ENCODE measurements at regions not wholly inside any gene's neighbourhood (a gene's known extent, or its start where the extent isn't known, plus 50 kb on each side); places are given as distances from the start of the nearest gene placed in this dataset.

DNA sequence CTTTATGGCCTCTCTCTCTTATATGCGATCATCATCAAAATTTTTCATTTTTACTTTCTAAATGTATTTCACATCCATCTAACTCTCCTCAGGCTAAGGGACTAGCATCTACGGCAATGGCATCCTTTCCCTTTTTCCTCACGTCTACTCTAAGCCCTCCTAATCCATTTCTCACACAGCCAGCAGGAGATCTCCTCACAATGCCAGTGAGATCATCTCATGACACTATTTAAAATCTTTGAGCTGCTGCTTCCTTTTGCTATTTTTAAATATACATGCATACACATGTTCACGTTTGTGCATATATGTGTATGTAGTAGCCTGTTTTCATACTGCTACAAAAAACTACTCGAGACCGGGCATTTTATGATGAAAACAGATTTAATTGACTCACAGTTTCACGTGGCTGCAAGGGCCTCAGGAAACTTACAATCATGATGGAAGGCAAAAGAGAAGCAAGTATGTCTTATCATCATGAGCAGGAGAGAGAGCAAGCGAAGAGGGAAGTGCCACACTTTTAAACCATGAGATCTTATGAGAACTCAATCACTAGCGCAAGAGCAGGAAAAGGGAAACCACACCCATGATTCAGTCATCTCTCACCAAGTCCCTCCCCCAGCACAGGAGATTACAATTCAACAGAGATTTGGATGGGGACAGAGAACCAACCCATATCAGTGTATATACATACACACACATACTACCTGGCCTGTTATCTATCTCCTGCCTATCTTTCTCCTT lies 599.2 kb upstream of the ROBO1 start:
- TF ChIP-seq, protein P1, sequence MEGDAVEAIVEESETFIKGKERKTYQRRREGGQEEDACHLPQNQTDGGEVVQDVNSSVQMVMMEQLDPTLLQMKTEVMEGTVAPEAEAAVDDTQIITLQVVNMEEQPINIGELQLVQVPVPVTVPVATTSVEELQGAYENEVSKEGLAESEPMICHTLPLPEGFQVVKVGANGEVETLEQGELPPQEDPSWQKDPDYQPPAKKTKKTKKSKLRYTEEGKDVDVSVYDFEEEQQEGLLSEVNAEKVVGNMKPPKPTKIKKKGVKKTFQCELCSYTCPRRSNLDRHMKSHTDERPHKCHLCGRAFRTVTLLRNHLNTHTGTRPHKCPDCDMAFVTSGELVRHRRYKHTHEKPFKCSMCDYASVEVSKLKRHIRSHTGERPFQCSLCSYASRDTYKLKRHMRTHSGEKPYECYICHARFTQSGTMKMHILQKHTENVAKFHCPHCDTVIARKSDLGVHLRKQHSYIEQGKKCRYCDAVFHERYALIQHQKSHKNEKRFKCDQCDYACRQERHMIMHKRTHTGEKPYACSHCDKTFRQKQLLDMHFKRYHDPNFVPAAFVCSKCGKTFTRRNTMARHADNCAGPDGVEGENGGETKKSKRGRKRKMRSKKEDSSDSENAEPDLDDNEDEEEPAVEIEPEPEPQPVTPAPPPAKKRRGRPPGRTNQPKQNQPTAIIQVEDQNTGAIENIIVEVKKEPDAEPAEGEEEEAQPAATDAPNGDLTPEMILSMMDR (IDR thresholded peaks at IDR 0.05; ENCODE audit: insufficient read depth, low read length), result no peak
- DNase-seq (ENCODE audit: low read depth), result no peak
- no peak overlapping the region for H3K4me3 ChIP-seq (ENCODE audit: low read depth, low read length)

DNA sequence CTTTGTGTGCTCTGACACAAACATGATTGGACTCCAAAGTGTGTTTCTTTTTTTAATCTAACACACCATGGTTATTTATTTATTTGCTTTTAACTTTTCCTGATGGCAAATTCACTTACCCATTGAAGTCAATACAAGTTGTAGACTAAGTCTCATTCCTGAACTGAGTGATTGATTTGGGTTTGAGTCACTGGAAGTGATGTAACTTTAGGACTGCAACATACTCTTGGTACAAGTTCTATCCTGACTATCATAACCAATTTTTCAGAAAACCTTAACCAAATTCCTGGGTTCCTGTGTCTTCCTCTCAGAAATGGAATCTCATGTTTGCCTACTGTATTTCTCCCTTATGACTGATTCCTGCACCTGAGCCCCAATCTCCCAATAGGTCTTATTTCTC lies 590.0 kb upstream of the ROBO1 start:
- TF ChIP-seq, protein P1 (IDR thresholded peaks at IDR 0.05; ENCODE audit: insufficient read depth, low read length), result no peak
- H3K4me3 ChIP-seq (ENCODE audit: low read depth, low read length), result no peak overlapping the region
- DNase-seq (ENCODE audit: low read depth), result no peak

DNA sequence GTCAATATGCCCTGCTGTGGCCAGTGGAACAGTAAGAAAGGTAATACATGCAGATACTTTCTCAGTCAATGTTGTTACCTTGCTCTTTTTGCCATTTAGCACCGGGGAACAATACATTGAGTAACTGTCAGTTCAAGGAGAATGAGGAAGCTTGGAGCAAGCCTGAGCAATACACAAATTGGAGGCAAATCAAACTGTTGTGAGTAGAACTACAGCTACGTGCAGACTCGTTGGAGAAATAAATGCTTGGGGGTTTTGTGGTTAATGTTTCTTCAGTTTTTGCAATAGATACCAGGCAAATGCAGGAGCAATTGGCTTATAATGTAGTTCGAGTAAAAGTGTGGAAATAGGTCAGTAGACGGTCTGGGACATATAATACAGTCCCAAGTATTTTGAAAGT lies 587.3 kb upstream of the ROBO1 start:
- H3K4me3 ChIP-seq (ENCODE audit: low read depth, low read length), result no peak overlapping the region
- TF ChIP-seq, protein P1 (IDR thresholded peaks at IDR 0.05; ENCODE audit: insufficient read depth, low read length), result no peak
- no peak for DNase-seq (ENCODE audit: low read depth)

DNA sequence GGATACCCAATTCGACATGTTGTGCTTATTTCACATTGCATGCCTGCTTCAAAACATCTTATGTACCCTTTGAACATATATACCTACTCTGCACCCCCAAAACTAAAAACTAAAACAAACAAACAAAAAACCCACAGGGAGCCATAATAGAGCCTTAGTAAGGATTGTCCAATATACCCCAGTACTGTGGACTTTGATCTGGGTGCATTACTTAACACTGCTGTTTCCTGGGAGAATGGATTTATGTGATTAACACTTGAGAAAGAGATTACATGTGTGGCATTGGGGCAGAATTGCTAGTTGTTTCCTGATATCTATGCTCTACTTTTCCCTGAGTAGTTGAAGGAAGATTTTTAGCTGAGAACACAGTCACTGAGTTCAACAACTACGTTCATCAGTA lies 583.4 kb upstream of the ROBO1 start:
- TF ChIP-seq, protein P1 (IDR thresholded peaks at IDR 0.05; ENCODE audit: insufficient read depth, low read length), result no peak
- no peak overlapping the region for H3K4me3 ChIP-seq (ENCODE audit: low read depth, low read length)
- DNase-seq (ENCODE audit: low read depth), result no peak

DNA sequence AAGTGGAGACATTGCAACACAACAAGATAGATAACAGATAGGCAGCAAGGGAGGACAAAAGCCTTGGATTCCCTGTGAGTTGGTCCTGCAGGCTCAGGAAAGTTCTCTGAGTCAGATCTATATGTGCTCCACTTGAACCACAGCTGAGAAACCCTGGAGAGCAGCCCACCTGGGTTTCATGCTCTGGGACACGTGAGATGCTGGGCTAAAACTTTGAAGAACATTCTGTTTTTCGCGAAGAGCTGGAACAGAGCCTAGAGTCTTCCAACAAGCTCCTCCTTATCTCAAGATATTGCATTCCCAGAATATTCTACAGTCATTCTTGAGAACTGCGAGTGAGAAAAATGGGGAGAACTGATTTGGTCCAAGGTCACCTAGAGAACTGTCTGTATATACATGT lies 583.0 kb upstream of the ROBO1 start:
- H3K4me3 ChIP-seq (ENCODE audit: low read depth, low read length), result no peak overlapping the region
- TF ChIP-seq, protein P1 (IDR thresholded peaks at IDR 0.05; ENCODE audit: insufficient read depth, low read length), result no peak
- no peak for DNase-seq (ENCODE audit: low read depth)

DNA sequence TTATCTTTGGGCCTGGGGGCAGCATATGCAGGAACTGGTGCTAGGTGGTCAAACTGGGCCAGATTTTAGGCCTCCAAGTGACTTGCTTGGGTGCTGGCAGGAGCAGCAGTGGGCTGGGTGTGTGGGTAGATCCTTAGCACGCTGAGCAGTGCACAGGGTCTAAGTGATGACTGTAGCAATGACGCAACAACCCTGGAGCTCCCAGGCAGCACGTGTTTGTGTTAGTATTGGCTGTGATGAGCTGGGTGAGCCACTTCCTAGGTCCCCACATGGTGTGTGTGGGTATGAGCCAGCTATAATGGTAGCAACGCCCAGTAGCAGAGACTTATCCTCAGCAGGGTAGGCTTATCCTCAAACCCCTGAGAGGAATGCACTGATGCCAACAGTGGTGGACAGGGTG lies 570.6 kb upstream of the ROBO1 start:
- no peak overlapping the region for H3K4me3 ChIP-seq (ENCODE audit: low read depth, low read length)
- DNase-seq (ENCODE audit: low read depth), result no peak
- TF ChIP-seq, protein P1 (IDR thresholded peaks at IDR 0.05; ENCODE audit: insufficient read depth, low read length), result no peak

DNA sequence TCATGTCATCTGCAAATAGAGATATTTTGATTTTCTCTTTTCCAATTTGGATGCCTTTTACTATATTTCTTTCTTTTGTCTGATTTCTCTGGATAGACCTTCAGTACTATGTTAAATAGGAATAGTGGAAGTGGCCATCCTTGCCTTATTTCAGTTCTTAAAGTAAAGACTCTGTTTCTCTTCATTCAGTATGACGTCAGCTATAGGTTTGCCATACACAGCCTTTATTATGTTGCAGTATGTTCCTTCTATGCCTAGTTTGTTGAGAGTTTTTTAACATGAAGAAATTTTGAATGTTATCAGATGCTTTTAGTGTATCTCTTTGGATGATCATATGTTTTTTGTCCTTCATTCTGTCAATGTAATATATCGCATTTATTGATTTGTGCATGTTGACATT lies 566.7 kb upstream of the ROBO1 start:
- H3K4me3 ChIP-seq (ENCODE audit: low read depth, low read length), result no peak overlapping the region
- TF ChIP-seq, protein P1 (IDR thresholded peaks at IDR 0.05; ENCODE audit: insufficient read depth, low read length), result no peak
- DNase-seq (ENCODE audit: low read depth), result no peak
